Neural cell (in vitro differentiated cells): ENCODE measurements at regions not wholly inside any gene's neighbourhood (a gene's known extent, or its start where the extent isn't known, plus 50 kb on each side); places are given as distances from the start of the nearest gene placed in this dataset.

ENCODE experiments used
- H2AFZ ChIP-seq: fragments of 200-600, 300-800 bp; sonication (generic), shearing (Covaris generic); 2 replicates; pipeline ENCODE4 v1.6.0; 2014; ENCODE audit warnings: low read depth, mild to moderate bottlenecking, antibody characterized with exemption, low read length, moderate library complexity
- H3F3A ChIP-seq: fragments of 200-600 bp; shearing (Covaris generic); 2 replicates; pipeline ENCODE4 v1.6.1; 2016; ENCODE audit warnings: mild to moderate bottlenecking, moderate library complexity, mixed read lengths, antibody characterized with exemption, low read length; ENCODE audit not compliant: insufficient read depth, poor library complexity, severe bottlenecking
- H3K27ac ChIP-seq: fragments of 200-600, 300-800 bp; sonication (generic), shearing (Covaris generic); 2 replicates; pipeline ENCODE4 v1.5.1; 2014; ENCODE audit warnings: mild to moderate bottlenecking, low read length, moderate library complexity
- H3K27me3 ChIP-seq: fragments of 300-800, 200-600 bp; sonication (generic), shearing (Covaris generic); 2 replicates; pipeline ENCODE4 v1.6.0; 2014; ENCODE audit warnings: mild to moderate bottlenecking, low read depth, low read length, moderate library complexity; ENCODE audit not compliant: insufficient read depth
- H3K36me3 ChIP-seq: fragments of 300-800, 200-600 bp; sonication (generic), shearing (Covaris generic); 2 replicates; pipeline ENCODE4 v1.5.1; 2014; ENCODE audit warnings: mild to moderate bottlenecking, antibody characterized with exemption, low read length, moderate library complexity; ENCODE audit not compliant: insufficient read depth
- H3K4me2 ChIP-seq: fragments of 300-800, 200-600 bp; sonication (generic), shearing (Covaris generic); 2 replicates; pipeline ENCODE4 v1.6.0; 2014; ENCODE audit warnings: mild to moderate bottlenecking, low read length
- H3K4me3 ChIP-seq: fragments of 300-800, 200-600 bp; sonication (generic), shearing (Covaris generic); 2 replicates; pipeline ENCODE4 v1.5.1; 2014; ENCODE audit warnings: mild to moderate bottlenecking, low read length, moderate library complexity
- H3K79me2 ChIP-seq: fragments of 200-600 bp; shearing (Covaris generic); replicated peaks from 2 replicates; pipeline ENCODE4 v1.6.0; 2014; ENCODE audit warnings: mild to moderate bottlenecking, low read length, moderate library complexity; ENCODE audit not compliant: insufficient read depth
- H3K9ac ChIP-seq: fragments of 300-800, 200-600 bp; sonication (generic), shearing (Covaris generic); 2 replicates; pipeline ENCODE4 v1.6.1; 2016; ENCODE audit warnings: mild to moderate bottlenecking, low read length, mixed read lengths
- H3K9me2 ChIP-seq: fragments of 200-600 bp; shearing (Covaris generic); 2 replicates; pipeline ENCODE4 v1.6.1; 2016; ENCODE audit warnings: mild to moderate bottlenecking, low read length, mixed read lengths; ENCODE audit not compliant: insufficient read depth
- H3K9me3 ChIP-seq: fragments of 200-600, 300-800 bp; sonication (generic), shearing (Covaris generic); 2 replicates; pipeline ENCODE4 v1.6.1; 2016; ENCODE audit warnings: mild to moderate bottlenecking, mixed run types, low read length, moderate library complexity, mixed read lengths
- H4K20me1 ChIP-seq: fragments of 200-600 bp; shearing (Covaris generic); 2 replicates; pipeline ENCODE4 v1.6.1; 2016; ENCODE audit warnings: mild to moderate bottlenecking, mixed run types; ENCODE audit not compliant: insufficient read depth
- CTCF ChIP-seq: fragments of 450-650 bp; IDR thresholded peaks from 2 replicates; pipeline ENCODE4 v1.5.1; 2014; ENCODE audit warnings: antibody characterized with exemption, mild to moderate bottlenecking, moderate library complexity; ENCODE audit not compliant: poor library complexity, severe bottlenecking
- EP300 ChIP-seq: fragments of 450-650 bp; conservative IDR thresholded peaks from 2 replicates; pipeline ENCODE4 v1.6.1; 2014; ENCODE audit warnings: antibody characterized with exemption, mild to moderate bottlenecking, moderate library complexity; ENCODE audit not compliant: poor library complexity, severe bottlenecking
- EZH2 ChIP-seq: fragments of 200-600, 300-800 bp; shearing (Covaris generic), sonication (generic); IDR thresholded peaks from 2 replicates; pipeline ENCODE4 v1.6.1; 2014; ENCODE audit warnings: antibody characterized with exemption, low read length, borderline replicate concordance, mild to moderate bottlenecking; ENCODE audit not compliant: insufficient read depth, poor library complexity, severe bottlenecking
- MXI1 ChIP-seq: fragments of 450-650 bp; conservative IDR thresholded peaks from 2 replicates; pipeline ENCODE4 v1.6.1; 2014; ENCODE audit warnings: antibody characterized with exemption, mild to moderate bottlenecking; ENCODE audit not compliant: poor library complexity, severe bottlenecking
- POLR2AphosphoS5 ChIP-seq: IDR thresholded peaks from 2 replicates; pipeline ENCODE4 v1.6.1; 2012
- RAD21 ChIP-seq: fragments of 450-650 bp; conservative IDR thresholded peaks from 2 replicates; pipeline ENCODE4 v1.6.1; 2014; ENCODE audit warnings: antibody characterized with exemption, mild to moderate bottlenecking, moderate library complexity
- REST ChIP-seq: IDR thresholded peaks from 2 replicates; pipeline ENCODE4 v1.6.1; 2012; ENCODE audit warnings: borderline replicate concordance
- SMC3 ChIP-seq: fragments of 450-650 bp; conservative IDR thresholded peaks from 2 replicates; pipeline ENCODE4 v1.6.1; 2014; ENCODE audit warnings: antibody characterized with exemption, mild to moderate bottlenecking, moderate library complexity; ENCODE audit not compliant: poor library complexity
- TAF1 ChIP-seq: IDR thresholded peaks from 2 replicates; pipeline ENCODE4 v1.6.1; 2012; ENCODE audit warnings: low read depth

- Histone ChIP-seq H3K4me3 (no peak overlapping the region), H3K27me3 (no peaks in the 10 kb centered on the region), H3K36me3 (no peaks in the 10 kb centered on the region), H3F3A (no peaks in the 10 kb centered on the region), H3K27ac (no peak overlapping the region), H3K4me2 (no peak overlapping the region), H3K9ac (no peak overlapping the region), H3K9me2 (no peaks in the 10 kb centered on the region), H3K79me2 (no peaks in the 10 kb centered on the region), H4K20me1 (no peaks in the 10 kb centered on the region), H2AFZ (no peak overlapping the region), H3K9me3 (no peaks in the 10 kb centered on the region)
- TF ChIP-seq POLR2AphosphoS5 (no peak), MXI1 (no peak), EP300 (no peak), EZH2 (no peak), SMC3 (no peak), RAD21 (no peak), TAF1 (no peak)
Measured at GRCh38 chr11:80798174-80798573, 1357.3 kb upstream of the TENM4 start.

GRCh38 chr11:80783561-80783960 is 1342.7 kb upstream of the TENM4 start:
- Histone ChIP-seq H3K4me2 (no peak overlapping the region), H3K36me3 (no peaks in the 10 kb centered on the region), H3K9ac (no peak overlapping the region), H3F3A (no peaks in the 10 kb centered on the region), H3K9me3 (no peaks in the 10 kb centered on the region), H4K20me1 (no peaks in the 10 kb centered on the region), H2AFZ (no peak overlapping the region), H3K79me2 (no peaks in the 10 kb centered on the region), H3K4me3 (peak overlapping the region; percentile 5), H3K27me3 (no peaks in the 10 kb centered on the region), H3K27ac (peak overlapping the region; percentile 15), H3K9me2 (no peaks in the 10 kb centered on the region)
- TF ChIP-seq POLR2AphosphoS5 (peak; percentile 36), RAD21 (no peak), EP300 (peak; percentile 52), MXI1 (peak; percentile 28), SMC3 (no peak)

GRCh38 chr11:80782135-80782885 is 1341.5 kb upstream of the TENM4 start:
- Histone ChIP-seq H3K27ac (no peak overlapping the region), H3K36me3 (no peaks in the 10 kb centered on the region), H2AFZ (no peak overlapping the region), H3K9ac (no peak overlapping the region), H3K27me3 (no peaks in the 10 kb centered on the region), H3K4me2 (no peak overlapping the region), H3K9me3 (no peaks in the 10 kb centered on the region), H4K20me1 (no peaks in the 10 kb centered on the region), H3K4me3 (no peak overlapping the region), H3F3A (no peaks in the 10 kb centered on the region), H3K9me2 (no peaks in the 10 kb centered on the region), H3K79me2 (no peaks in the 10 kb centered on the region)
- TF ChIP-seq EZH2: no peak
- no peak for TF ChIP-seq TAF1
- no peak for TF ChIP-seq EP300
- no peak for TF ChIP-seq SMC3
- TF ChIP-seq RAD21: no peak
- TF ChIP-seq CTCF: no peak
- TF ChIP-seq REST: no peak
- TF ChIP-seq POLR2AphosphoS5: no peak
- TF ChIP-seq MXI1: no peak
